BLaER1 (cell line): ENCODE measurements at regions not wholly inside any gene's neighbourhood (a gene's known extent, or its start where the extent isn't known, plus 50 kb on each side); places are given as distances from the start of the nearest gene placed in this dataset.

ENCODE experiments used
- H3K27ac ChIP-seq: shearing (Covaris generic); formaldehyde crosslinking; 2 replicates; pipeline ENCODE4 v1.8.1; 2022
- H3K27me3 ChIP-seq: shearing (Covaris generic); formaldehyde crosslinking; 2 replicates; pipeline ENCODE4 v1.8.1; 2022
- H3K36me3 ChIP-seq: shearing (Covaris generic); formaldehyde crosslinking; 2 replicates; pipeline ENCODE4 v1.8.1; 2022
- H3K4me1 ChIP-seq: shearing (Covaris generic); formaldehyde crosslinking; 2 replicates; pipeline ENCODE4 v1.8.1; 2022
- H3K4me2 ChIP-seq: shearing (Covaris generic); formaldehyde crosslinking; 2 replicates; pipeline ENCODE4 v1.8.1; 2022
- H3K4me3 ChIP-seq: shearing (Covaris generic); formaldehyde crosslinking; 2 replicates; pipeline ENCODE4 v1.8.1; 2022
- H3K9ac ChIP-seq: shearing (Covaris generic); formaldehyde crosslinking; 2 replicates; pipeline ENCODE4 v1.8.1; 2022
- H3K9me3 ChIP-seq: shearing (Covaris generic); formaldehyde crosslinking; 2 replicates; pipeline ENCODE4 v1.8.1; 2022
- H4K20me1 ChIP-seq: shearing (Covaris generic); formaldehyde crosslinking; 2 replicates; pipeline ENCODE4 v1.8.1; 2022
- Cebpa-rat ChIP-seq: shearing (Covaris generic); IDR thresholded peaks from 2 replicates; pipeline ENCODE4 v1.8.1; 2022

DNA sequence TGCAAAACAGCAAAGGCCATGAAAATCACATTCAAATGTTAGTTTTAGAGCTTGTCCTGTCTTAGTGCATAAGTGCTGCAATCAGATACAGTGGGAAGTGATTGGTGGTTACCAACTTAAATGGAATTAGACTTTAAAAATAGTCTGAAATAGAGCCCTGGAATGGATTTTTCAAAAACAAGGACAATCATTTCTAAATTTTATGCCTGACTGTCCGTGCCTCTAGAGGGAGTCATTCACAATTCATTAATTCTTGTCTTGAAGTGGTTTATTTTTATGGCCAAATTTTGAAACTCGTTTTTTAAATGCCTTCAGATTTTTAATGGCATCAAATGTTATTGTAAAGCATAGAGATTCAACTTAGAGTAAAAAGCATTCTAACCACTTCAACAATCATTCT, 561.8 kb upstream of the DAB2 start:
- Histone ChIP-seq H3K9ac (no peak overlapping the region), H3K27ac (no peak overlapping the region), H4K20me1 (no peaks in the 10 kb centered on the region), H3K4me3 (no peak overlapping the region), H3K9me3 (no peaks in the 10 kb centered on the region), H3K4me2 (no peak overlapping the region), H3K27me3 (no peaks in the 10 kb centered on the region), H3K36me3 (no peaks in the 10 kb centered on the region), H3K4me1 (no peaks in the 10 kb centered on the region)
- TF ChIP-seq Cebpa-rat, result no peak

- Histone ChIP-seq H3K27me3 (no peaks in the 10 kb centered on the region), H3K36me3 (no peaks in the 10 kb centered on the region), H4K20me1 (no peaks in the 10 kb centered on the region), H3K27ac (no peak overlapping the region), H3K4me3 (no peak overlapping the region), H3K4me1 (no peaks in the 10 kb centered on the region), H3K9me3 (no peaks in the 10 kb centered on the region), H3K9ac (no peak overlapping the region), H3K4me2 (no peak overlapping the region)
- TF ChIP-seq Cebpa-rat, result no peak
Measured at GRCh38 chr5:39980056-39980455, 555.3 kb upstream of the DAB2 start.

DNA sequence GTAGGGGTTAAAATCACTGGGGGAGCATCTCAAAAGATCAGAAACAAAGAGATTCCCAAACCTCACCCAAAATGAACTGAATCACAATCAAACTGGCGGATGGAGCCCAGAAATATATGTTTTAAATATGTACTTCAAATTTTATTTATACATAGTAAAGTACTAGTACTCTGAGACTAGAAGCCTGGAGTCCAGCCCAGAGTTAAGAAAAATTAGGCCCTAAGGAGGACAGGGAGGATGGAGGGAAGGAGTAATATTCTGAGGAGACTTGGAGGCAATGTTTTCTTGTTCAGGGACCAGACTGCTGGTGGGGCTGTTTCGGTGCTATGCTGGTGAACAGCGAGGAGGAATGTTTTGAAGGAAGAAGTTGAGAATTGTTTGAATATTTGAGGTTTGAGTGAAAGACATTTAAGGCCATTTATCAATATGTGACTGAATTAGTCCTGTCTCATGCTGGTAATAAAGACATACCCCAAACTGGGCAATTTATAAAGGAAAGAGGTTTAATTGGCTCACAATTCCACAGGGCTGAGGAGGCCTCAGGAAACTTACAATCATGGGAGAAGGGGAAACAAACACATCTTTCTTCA, 552.4 kb upstream of the DAB2 start:
- no peak overlapping the region for H3K27ac ChIP-seq
- H3K27me3 ChIP-seq, result no peaks in the 10 kb centered on the region
- H4K20me1 ChIP-seq, result no peaks in the 10 kb centered on the region
- no peak overlapping the region for H3K4me3 ChIP-seq
- no peak overlapping the region for H3K4me2 ChIP-seq
- no peak overlapping the region for H3K9ac ChIP-seq
- no peak for TF ChIP-seq Cebpa-rat
- no peaks in the 10 kb centered on the region for H3K4me1 ChIP-seq
- no peaks in the 10 kb centered on the region for H3K36me3 ChIP-seq
- H3K9me3 ChIP-seq, result no peaks in the 10 kb centered on the region

DNA sequence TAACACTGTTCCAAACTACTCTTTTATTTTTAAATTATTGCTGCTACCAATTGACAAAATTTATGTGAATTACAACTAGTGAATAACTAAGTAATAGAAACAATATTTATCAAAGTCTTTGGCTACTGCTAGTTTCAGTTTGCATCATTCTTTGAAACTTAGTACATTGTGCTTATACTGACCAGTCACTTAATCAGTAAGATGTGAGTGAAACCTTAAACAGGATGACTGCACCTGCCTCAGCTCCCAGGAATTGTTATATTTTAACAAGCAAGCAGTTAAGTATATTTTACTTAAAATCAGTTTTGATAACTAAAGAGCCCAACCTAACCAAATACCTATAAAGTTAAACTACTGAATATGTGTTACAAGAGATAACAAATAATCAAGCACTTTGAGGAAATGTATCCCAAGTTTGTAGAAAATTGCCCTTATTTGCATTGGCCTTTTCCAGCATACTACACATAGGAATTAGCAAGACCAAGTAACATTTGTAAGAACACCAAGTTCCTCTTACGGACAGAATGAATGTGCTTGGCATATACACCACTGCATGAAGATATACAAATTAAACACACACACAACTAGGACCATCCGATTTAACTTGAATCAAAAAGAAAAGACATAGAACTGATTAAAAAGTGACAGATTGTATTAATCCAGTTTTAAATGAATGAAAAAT, 545.5 kb upstream of the DAB2 start:
- H3K27ac ChIP-seq, result no peak overlapping the region
- no peaks in the 10 kb centered on the region for H3K27me3 ChIP-seq
- H3K9me3 ChIP-seq, result no peaks in the 10 kb centered on the region
- no peak overlapping the region for H3K4me3 ChIP-seq
- H3K4me1 ChIP-seq, result peaks cover 13% of the 10 kb centered on the region
- no peak overlapping the region for H3K4me2 ChIP-seq
- no peak overlapping the region for H3K9ac ChIP-seq
- H3K36me3 ChIP-seq, result no peaks in the 10 kb centered on the region
- no peaks in the 10 kb centered on the region for H4K20me1 ChIP-seq
- TF ChIP-seq Cebpa-rat, result no peak

GRCh38 chr5:39968381-39968780, 543.6 kb upstream of the DAB2 start:
- Histone ChIP-seq H3K4me1 (peaks cover 20% of the 10 kb centered on the region), H3K9ac (no peak overlapping the region), H3K27me3 (no peaks in the 10 kb centered on the region), H3K36me3 (no peaks in the 10 kb centered on the region), H4K20me1 (no peaks in the 10 kb centered on the region), H3K27ac (no peak overlapping the region), H3K4me2 (no peak overlapping the region), H3K4me3 (no peak overlapping the region), H3K9me3 (no peaks in the 10 kb centered on the region)
- no peak for TF ChIP-seq Cebpa-rat

DNA sequence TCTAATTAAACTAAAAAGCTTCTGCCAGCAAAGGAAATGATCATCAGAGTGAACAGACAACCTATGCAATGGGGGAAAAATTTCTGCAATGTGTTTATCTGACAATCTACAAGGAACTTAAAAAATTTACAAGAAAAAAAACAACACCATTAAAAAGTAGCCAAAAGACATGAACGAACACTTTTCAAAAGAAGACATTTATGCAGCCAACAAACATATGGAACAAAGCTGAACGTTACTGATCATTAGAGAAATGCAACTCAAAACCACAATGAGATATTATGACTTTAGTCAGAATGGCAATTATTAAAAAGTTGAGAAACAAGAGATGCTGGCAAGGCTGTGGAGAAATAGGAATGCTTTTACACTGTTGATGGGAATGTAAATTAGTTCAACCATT, 530.4 kb upstream of the DAB2 start:
- no peak overlapping the region for H3K4me3 ChIP-seq
- no peak overlapping the region for H3K27ac ChIP-seq
- no peak for TF ChIP-seq Cebpa-rat
- H3K4me1 ChIP-seq, result no peaks in the 10 kb centered on the region
- H3K4me2 ChIP-seq, result no peak overlapping the region
- no peaks in the 10 kb centered on the region for H3K27me3 ChIP-seq
- no peak overlapping the region for H3K9ac ChIP-seq
- no peaks in the 10 kb centered on the region for H3K9me3 ChIP-seq
- no peaks in the 10 kb centered on the region for H4K20me1 ChIP-seq
- H3K36me3 ChIP-seq, result no peaks in the 10 kb centered on the region

GRCh38 chr5:39951070-39951469, 526.3 kb upstream of the DAB2 start:
- Histone ChIP-seq H3K9ac (no peak overlapping the region), H4K20me1 (no peaks in the 10 kb centered on the region), H3K4me2 (no peak overlapping the region), H3K36me3 (no peaks in the 10 kb centered on the region), H3K4me1 (no peaks in the 10 kb centered on the region), H3K27ac (no peak overlapping the region), H3K9me3 (no peaks in the 10 kb centered on the region), H3K27me3 (no peaks in the 10 kb centered on the region), H3K4me3 (no peak overlapping the region)
- TF ChIP-seq Cebpa-rat, result no peak

- Histone ChIP-seq H3K27ac (no peak overlapping the region), H3K4me3 (no peak overlapping the region)
Measured at GRCh38 chr5:39948867-39949468, 524.2 kb upstream of the DAB2 start.

GRCh38 chr5:39948341-39948740, 523.6 kb upstream of the DAB2 start:
- Histone ChIP-seq H3K4me3 (no peak overlapping the region), H3K4me2 (no peak overlapping the region), H4K20me1 (no peaks in the 10 kb centered on the region), H3K4me1 (no peaks in the 10 kb centered on the region), H3K27me3 (no peaks in the 10 kb centered on the region), H3K36me3 (no peaks in the 10 kb centered on the region), H3K9ac (no peak overlapping the region), H3K9me3 (no peaks in the 10 kb centered on the region), H3K27ac (no peak overlapping the region)
- TF ChIP-seq Cebpa-rat, result no peak

More at GRCh38 chr5:39948867-39949468, 524.2 kb upstream of the DAB2 start:
- Histone ChIP-seq H4K20me1 (no peaks in the 10 kb centered on the region), H3K27me3 (no peaks in the 10 kb centered on the region), H3K4me2 (no peak overlapping the region), H3K4me1 (no peaks in the 10 kb centered on the region), H3K9ac (no peak overlapping the region), H3K9me3 (no peaks in the 10 kb centered on the region), H3K36me3 (no peaks in the 10 kb centered on the region)
- no peak for TF ChIP-seq Cebpa-rat

DNA sequence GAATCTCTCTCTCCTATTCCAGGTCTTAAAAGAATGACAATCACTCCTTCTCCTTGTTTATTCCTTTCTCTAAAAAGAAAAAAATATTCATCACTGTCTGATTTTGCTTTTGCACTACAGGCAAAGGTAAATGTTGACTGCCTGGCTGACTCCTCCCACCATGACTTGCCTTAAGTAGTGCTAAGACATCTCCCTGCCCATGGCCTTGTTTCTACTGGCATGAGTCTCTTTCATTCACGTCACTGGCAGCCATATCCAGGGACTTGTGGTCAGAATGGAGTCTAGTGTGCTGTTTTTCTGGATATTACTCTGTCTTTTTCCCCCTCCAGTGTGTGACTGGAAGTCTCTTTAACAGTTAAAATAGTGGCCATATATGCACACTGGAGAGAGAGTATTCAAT, 522.9 kb upstream of the DAB2 start:
- Histone ChIP-seq H3K9ac (no peak overlapping the region), H3K4me2 (no peak overlapping the region), H3K36me3 (no peaks in the 10 kb centered on the region), H3K4me3 (no peak overlapping the region), H3K27ac (no peak overlapping the region), H3K9me3 (no peaks in the 10 kb centered on the region), H4K20me1 (no peaks in the 10 kb centered on the region), H3K27me3 (no peaks in the 10 kb centered on the region), H3K4me1 (no peaks in the 10 kb centered on the region)
- no peak for TF ChIP-seq Cebpa-rat
